HAP-1 (cell line): ENCODE measurements at regions not wholly inside any gene's neighbourhood (a gene's known extent, or its start where the extent isn't known, plus 50 kb on each side); places are given as distances from the start of the nearest gene placed in this dataset.
"Not testable (repeated sequence)": the region's sequence is repeated elsewhere in the genome, so short reads cannot be mapped to it uniquely, and the experiment has no call there.

Experiments used
- DNase-seq, 2 experiments: peaks; one replicate each; pipeline ENCODE4 v3.0.0-alpha.2; 2016 to 2020; ENCODE audit warnings: low spot score in 2 of 2
- H3K27me3 ChIP-seq: fragments of 250-450 bp; sonication (Bioruptor Pico); 2 replicates; pipeline ENCODE4 v1.5.1; 2020; ENCODE audit warnings: low read depth, mild to moderate bottlenecking, moderate library complexity
- H3K36me3 ChIP-seq: fragments of 250-450 bp; sonication (Bioruptor Pico); replicated peaks from 2 replicates; pipeline ENCODE4 v1.5.1; 2020; ENCODE audit warnings: mild to moderate bottlenecking
- H3K4me1 ChIP-seq: fragments of 250-450 bp; sonication (Bioruptor Pico); 2 replicates; pipeline ENCODE4 v1.5.1; 2020; ENCODE audit warnings: mild to moderate bottlenecking
- H3K4me3 ChIP-seq: fragments of 250-450 bp; sonication (Bioruptor Pico); 2 replicates; pipeline ENCODE4 v1.5.1; 2020; ENCODE audit warnings: mild to moderate bottlenecking, moderate library complexity
- H3K9me3 ChIP-seq: fragments of 250-450 bp; sonication (Bioruptor Pico); 2 replicates; pipeline ENCODE4 v1.5.1; 2020; ENCODE audit warnings: mild to moderate bottlenecking, moderate library complexity
- in situ Hi-C: fragments of 300-500 bp; cut with MboI; formaldehyde crosslinking; loops from 3 replicates; pipeline ENCODE4 v1.14.3; 2020; ENCODE audit warnings: low sequenced_read_pairs, inconsistent platforms, mixed read lengths

DNA sequence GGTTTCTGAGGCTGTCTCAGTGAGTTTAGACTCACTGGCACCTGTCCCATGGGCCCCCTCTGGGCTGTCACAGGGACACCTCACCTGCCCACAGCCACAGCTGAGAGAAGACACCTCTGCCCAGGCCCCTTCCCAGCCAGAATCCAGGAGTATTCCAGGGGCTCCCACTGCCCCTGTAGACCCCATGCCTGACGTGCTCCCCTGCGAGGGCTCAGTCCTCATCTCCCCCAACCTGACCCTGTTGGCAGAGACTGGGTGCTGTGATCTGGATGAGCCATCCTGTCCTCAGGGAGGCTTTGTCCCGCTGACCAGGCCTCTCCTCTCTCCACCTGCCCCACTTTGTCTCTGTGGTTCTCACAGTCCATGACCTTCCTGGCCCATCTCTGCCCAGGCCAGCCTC, 89.4 kb downstream of the DHRS2 start:
- Histone ChIP-seq H3K36me3 (no peaks in the 10 kb centered on the region), H3K4me3 (no peak overlapping the region), H3K27me3 (peaks cover 4% of the 10 kb centered on the region; the same call in 1 of the 2 replicates), H3K4me1 (no peaks in the 10 kb centered on the region), H3K9me3 (no peaks in the 10 kb centered on the region)
- in situ Hi-C loops: no loop called here
- DNase-seq: no peak

DNA sequence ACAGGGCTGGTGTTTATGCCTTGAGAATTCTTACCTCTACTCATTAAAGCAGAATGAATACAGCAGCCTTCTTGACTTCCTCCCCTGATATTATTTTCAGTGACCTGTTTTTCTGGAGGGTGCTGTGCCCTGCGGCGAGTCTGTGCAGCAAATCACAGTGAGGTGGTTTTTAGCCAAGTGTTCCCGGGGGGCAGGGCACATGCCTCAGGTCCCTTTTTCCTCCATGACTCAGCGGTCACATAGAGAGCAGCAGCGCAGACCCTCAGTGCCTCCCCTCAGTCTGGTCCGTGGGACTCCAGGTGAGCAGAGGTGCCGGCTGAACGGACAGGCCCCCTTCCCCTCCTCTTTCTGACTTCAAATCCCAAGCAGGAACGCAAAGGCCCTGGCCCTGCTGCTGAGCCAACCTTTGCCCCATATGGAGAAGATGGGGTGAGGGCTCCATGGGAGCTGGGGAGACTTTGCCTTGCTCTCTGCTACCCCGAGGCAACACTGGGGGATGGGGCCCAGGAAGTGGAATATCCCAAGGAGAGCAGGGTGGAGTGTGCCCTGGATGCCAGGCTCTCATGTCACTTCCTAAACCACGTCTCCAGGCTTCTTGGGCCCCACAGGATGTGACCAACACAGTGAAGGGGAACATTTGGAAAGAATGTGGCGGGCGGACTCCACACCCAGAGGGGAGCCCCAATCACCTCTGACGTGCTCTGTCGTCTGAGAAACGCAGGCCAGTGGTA, 90.0 kb downstream of the DHRS2 start:
- Histone ChIP-seq H3K27me3 (peaks cover 3% of the 10 kb centered on the region; the same call in 1 of the 2 replicates), H3K9me3 (no peaks in the 10 kb centered on the region), H3K4me1 (no peaks in the 10 kb centered on the region), H3K4me3 (no peak overlapping the region), H3K36me3 (no peaks in the 10 kb centered on the region)
- in situ Hi-C loops: no loop called here
- DNase-seq: no peak

DNA sequence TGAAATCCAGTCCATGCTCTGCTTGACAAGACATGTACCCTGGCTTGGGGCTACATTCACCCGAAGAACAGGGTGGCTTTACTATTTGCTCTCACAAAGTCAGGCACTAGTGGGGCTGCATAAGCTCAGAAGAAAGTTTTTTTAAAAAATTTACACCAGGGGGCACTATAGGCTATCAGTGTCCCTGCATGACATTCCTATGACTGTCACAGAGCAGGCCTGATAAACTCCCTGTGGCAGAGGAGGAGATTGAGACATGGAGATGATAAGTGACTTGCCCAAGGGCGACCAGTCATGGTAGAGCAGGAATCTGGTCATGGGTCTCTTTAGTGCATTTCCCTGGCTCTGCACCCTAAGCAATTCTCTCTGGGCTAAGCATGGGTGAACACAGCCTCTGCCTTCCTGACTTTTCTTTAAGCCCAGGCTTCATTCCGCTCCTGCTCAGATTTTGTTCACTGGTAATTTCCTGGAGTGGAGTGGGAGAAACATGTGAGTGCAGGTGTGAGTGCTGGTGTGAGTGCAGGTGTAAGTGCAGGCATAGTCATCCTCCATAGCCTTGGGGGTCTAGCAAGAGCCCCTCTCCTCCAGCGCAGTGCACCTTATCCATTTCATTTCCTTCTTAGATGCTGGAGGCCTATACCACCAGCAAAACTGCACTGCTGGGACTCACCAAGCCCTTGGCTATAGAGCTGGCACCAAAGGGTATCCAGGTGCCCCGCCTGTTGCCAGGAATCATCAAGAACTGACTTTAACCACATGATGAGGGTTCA, 91.6 kb downstream of the DHRS2 start:
- H3K27me3 ChIP-seq: no peaks in the 10 kb centered on the region
- peak; percentile 13 to 52 for DNase-seq
- H3K4me1 ChIP-seq: no peaks in the 10 kb centered on the region
- H3K36me3 ChIP-seq: no peaks in the 10 kb centered on the region
- H3K4me3 ChIP-seq: no peak overlapping the region
- no peaks in the 10 kb centered on the region for H3K9me3 ChIP-seq
- in situ Hi-C loops: no loop called here

DNA sequence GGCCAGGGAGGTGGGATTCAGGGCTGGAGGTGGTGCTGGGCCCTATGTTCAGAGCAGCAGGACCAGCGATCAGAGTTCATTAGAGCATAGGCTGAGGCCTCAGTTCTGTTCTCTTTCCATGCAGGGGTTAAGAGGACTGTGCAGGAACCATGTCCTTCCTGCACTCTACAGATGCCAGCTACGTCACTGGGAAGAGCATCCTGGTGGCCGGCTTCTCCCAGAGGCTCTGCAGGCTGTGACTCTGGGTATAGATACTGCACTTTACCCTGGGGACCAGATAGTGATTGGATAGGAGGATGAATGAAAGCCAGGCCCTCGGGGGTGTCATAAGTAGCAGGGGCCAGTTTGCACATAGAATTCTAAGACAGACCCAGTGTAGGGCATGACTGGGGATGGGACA, 92.6 kb downstream of the DHRS2 start:
- no peak overlapping the region for H3K4me3 ChIP-seq
- H3K4me1 ChIP-seq: no peaks in the 10 kb centered on the region
- no peaks in the 10 kb centered on the region for H3K9me3 ChIP-seq
- no peaks in the 10 kb centered on the region for H3K27me3 ChIP-seq
- no peak for DNase-seq
- H3K36me3 ChIP-seq: no peaks in the 10 kb centered on the region
- in situ Hi-C loops: no loop called here

DNA sequence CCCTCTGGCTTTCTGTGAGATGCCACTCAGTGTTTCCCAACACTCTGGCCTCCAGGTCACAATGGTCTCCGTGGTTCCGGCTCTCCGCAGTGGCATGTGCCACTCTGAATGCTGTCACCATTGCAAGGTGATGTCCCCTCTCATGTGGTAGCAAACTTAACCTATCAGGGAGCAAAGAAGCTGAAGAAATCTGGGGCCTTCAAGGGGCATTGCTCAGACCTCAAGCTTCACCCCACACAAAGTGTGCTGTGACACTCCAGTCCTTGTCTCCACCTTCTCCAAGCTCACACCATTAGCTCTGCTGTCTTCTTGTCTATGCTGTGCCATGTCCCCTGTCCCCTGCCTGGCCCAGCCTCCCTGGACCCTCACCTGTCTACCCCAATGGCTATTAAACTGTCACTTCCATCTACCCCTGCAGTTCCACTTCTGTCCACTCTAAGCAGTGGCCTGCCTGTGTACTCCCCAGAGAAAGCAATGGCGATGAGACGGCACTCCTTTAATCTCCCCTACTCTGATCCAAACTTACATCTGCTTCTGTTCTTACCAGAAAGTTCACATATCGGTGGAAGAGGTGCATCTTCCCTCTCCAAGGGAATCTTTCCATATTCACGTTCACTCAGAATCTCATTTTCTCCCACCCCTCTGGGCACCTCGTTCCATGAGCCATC, 93.7 kb downstream of the DHRS2 start:
- Histone ChIP-seq H3K27me3 (no peaks in the 10 kb centered on the region), H3K36me3 (no peaks in the 10 kb centered on the region), H3K4me1 (no peaks in the 10 kb centered on the region), H3K4me3 (no peak overlapping the region), H3K9me3 (no peaks in the 10 kb centered on the region)
- DNase-seq: no peak
- in situ Hi-C loops: no loop called here

DNA sequence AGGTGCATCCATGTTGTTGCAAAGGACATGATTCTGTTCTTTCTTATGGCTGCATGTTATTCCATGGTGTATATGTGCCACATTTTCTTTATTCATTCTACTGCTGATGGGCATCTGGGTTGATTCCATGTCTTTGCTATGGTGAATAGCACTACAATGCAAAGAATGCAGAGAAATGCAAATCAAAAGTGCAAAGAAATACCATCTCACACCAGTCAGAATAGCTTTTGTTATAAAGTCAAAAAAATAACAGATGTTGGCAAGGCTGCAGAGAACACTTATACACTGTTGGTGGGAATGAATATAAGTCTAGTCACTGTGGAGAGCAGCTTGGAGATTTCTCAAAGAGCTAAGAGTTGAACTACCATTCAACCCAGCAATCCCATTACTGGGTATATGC, 99.2 kb downstream of the DHRS2 start:
- no peaks in the 10 kb centered on the region; the same call in 1 of the 2 replicates for H3K9me3 ChIP-seq
- H3K4me3 ChIP-seq: no peak overlapping the region
- no peaks in the 10 kb centered on the region for H3K36me3 ChIP-seq
- no peak for DNase-seq
- no peaks in the 10 kb centered on the region for H3K4me1 ChIP-seq
- in situ Hi-C loops: no loop called here
- no peaks in the 10 kb centered on the region for H3K27me3 ChIP-seq

DNA sequence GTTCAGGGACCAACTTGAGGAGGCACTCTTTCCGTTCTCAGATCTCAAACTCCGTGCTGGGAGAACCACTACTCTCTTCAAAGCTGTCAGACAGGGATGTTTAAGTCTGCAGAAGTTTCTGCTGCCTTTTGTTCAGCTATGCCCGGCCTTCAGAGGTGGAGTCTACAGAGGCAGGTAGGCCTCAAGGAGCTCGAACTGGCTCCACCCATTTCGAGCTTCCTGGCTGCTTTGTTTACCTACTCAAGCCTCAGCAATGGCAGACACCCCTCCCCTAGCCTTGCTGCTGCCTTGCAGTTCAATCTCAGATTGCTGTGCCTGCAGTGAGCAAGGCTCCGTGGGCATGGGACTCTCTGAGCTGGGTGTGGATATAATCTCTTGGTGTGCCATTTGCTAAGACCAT, 108.2 kb downstream of the DHRS2 start:
- H3K4me3 ChIP-seq, H3K27me3 ChIP-seq, DNase-seq, H3K9me3 ChIP-seq, H3K4me1 ChIP-seq, H3K36me3 ChIP-seq, in situ Hi-C loops: not testable (repeated sequence)

DNA sequence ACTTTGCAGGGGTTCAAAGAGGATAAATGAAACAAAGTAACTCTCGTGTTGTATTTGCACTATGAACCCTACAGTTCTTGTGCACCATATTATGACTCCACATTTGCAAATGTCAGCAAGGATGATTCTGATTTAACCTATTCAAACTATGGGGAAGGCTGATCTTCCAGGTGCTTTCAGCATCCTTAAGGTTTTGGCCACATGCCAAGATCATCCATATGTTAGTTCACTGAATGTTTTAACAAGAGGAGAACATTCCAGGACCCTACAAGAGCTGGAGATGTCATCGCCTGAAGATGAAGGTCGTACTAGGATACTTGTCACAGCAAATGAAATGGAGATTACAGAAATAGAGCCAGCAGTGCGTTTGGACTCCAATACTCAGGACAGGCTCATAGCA, 114.2 kb downstream of the DHRS2 start:
- in situ Hi-C loops: no loop called here
- Histone ChIP-seq H3K9me3 (no peaks in the 10 kb centered on the region), H3K27me3 (peaks cover 3% of the 10 kb centered on the region; the same call in 1 of the 2 replicates), H3K36me3 (no peaks in the 10 kb centered on the region), H3K4me3 (no peak overlapping the region), H3K4me1 (no peaks in the 10 kb centered on the region)
- DNase-seq: no peak

DNA sequence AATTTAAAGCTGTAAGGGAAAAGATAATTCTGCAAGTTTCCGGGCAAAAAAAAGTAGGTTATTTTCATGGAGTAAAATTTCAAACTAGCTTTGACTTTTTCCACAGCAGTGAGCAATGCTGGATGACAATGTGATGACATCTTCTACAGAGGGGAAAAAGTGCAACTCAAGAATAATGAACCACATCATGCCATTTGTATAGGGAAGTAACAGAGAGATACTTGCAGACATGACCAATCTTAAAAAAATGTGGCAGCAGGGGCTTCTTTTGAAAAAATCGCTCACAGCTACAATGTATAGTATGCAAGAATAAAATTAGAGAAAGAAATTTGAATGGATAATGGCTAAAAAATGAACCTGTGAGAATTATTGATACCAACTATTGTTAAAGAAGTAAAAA, 115.5 kb downstream of the DHRS2 start:
- Histone ChIP-seq H3K9me3 (no peaks in the 10 kb centered on the region), H3K27me3 (peaks cover 3% of the 10 kb centered on the region; the same call in 1 of the 2 replicates), H3K4me3 (no peak overlapping the region), H3K36me3 (no peaks in the 10 kb centered on the region), H3K4me1 (no peaks in the 10 kb centered on the region)
- DNase-seq: no peak
- in situ Hi-C loops: no loop called here

DNA sequence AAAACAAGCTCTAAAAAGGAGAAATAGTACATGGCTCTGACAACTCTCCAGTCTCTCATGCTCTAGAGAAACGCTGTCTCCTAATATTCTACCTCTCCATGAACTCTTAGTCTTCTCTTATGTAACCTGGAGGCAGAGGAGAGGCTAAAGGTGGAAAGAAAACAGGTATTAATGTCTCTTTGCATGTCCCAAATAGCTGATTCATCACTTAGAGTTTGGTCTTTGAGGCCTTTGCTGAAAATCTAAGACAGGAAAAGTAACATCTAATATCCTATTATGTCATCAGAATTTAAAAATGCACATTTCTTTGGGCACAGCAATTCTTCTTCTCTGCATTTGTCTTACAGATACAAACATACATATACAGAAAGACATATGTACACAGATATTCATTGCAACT, 127.2 kb downstream of the DHRS2 start:
- H3K4me1 ChIP-seq: no peaks in the 10 kb centered on the region
- in situ Hi-C loops: no loop called here

DNA sequence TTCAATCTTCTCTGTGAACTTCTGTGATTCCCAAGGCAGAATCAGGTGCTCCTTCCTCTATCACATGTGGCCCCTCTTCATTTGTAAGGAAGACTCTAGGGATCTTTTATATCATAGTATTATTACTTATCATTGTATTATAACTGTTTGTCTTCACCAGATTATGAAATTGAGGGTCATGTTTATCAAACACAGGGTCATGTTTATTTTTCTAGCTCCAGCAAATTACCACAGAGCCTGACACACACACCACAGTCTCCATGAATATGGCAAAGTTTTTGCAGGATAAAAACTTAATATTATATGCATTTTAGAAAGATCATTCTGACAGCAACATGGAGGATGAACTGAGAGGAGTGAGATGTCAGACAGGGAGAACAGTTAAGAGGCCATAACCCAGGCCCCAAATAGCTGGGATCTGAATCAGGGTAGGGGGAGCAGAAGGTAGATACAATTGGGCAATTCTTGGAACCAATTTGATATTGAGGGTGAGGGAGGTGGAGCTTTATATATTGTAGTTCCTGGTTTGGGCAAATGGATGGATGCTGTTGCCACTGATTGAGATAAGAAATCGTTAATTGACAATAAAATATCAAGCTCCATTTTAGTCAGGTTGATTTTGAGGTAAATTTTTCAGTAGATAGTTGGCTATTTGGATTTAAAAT, 130.7 kb downstream of the DHRS2 start:
- no peaks in the 10 kb centered on the region for H3K36me3 ChIP-seq
- 0 out of 2 replicates have a peak, but pooled peaks cover 4% of the 10 kb centered on the region for H3K27me3 ChIP-seq
- no peaks in the 10 kb centered on the region for H3K4me1 ChIP-seq
- in situ Hi-C loops: no loop called here
- H3K4me3 ChIP-seq: no peak overlapping the region
- no peaks in the 10 kb centered on the region for H3K9me3 ChIP-seq
- DNase-seq: no peak

More for the DNA sequence above, 127.2 kb downstream of the DHRS2 start:
- no peak overlapping the region for H3K4me3 ChIP-seq
- no peaks in the 10 kb centered on the region for H3K36me3 ChIP-seq
- H3K9me3 ChIP-seq: no peaks in the 10 kb centered on the region
- H3K27me3 ChIP-seq: no peaks in the 10 kb centered on the region
- DNase-seq: no peak

DNA sequence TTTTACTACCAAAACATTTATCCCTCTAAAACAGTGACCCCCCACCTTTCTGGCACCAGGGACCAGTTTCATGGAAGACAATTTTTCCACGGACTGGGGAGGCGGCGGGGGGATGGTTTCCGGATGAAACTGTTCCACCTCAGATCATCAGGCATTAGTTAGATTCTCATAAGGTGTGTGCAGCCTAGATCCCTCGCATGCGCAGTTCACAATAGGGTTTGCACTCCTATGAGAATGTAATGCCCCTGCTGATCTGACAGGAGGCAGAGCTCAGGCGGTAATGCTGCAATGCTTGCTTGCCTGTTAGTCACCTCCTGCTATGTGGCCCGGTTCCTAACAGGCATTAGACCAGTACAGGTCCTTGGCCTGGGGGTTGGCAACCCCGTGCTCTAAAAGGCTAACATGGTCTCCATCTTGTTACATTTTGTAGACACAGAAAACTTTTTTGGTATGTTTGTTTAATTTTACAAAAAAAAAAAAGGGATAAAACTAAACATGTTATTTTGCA, 133.1 kb downstream of the DHRS2 start:
- H3K4me1 ChIP-seq, DNase-seq, H3K4me3 ChIP-seq, in situ Hi-C loops, H3K9me3 ChIP-seq, H3K27me3 ChIP-seq, H3K36me3 ChIP-seq: not testable (repeated sequence)

DNA sequence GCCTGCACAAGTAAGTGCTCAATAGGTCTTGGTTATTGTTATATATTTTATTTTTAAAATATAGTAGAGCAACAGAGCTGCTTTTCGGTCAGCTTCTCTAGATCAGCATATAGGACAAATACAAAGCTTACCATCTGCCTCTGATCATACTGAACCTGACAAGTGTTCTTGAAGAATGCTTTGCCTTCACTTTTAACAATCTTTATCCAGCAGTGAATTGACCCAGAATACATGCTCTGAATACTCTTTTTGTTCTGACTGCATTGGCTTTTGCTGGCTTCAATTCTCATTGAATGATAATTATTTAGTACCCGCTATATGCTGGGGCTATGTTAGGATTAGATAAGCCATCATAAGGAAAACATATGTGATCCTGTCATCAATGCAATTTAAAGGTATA, 137.8 kb downstream of the DHRS2 start:
- no peaks in the 10 kb centered on the region for H3K36me3 ChIP-seq
- H3K4me1 ChIP-seq: no peaks in the 10 kb centered on the region
- H3K9me3 ChIP-seq: no peaks in the 10 kb centered on the region
- H3K27me3 ChIP-seq: 0 out of 2 replicates have a peak, but pooled peaks cover 2% of the 10 kb centered on the region
- H3K4me3 ChIP-seq: no peak overlapping the region
- no peak for DNase-seq
- in situ Hi-C loops: no loop called here
